Loucy (cell line): ENCODE measurements at regions not wholly inside any gene's neighbourhood (a gene's known extent, or its start where the extent isn't known, plus 50 kb on each side); places are given as distances from the start of the nearest gene placed in this dataset.
"Not testable (repeated sequence)": the region's sequence is repeated elsewhere in the genome, so short reads cannot be mapped to it uniquely, and the experiment has no call there.

Experiments
- H2AFZ ChIP-seq: fragments of 200-600 bp; sonication (generic); 2 replicates; pipeline ENCODE4 v1.6.0; 2016; ENCODE audit warnings: antibody characterized with exemption, mild to moderate bottlenecking, low read length, moderate library complexity
- H3F3A ChIP-seq: fragments of 200-600 bp; 2 replicates; pipeline ENCODE4 v1.6.0; 2016; ENCODE audit warnings: antibody characterized with exemption, low read depth, mild to moderate bottlenecking
- H3K27me3 ChIP-seq: fragments of 200-600 bp; sonication (generic); 2 replicates; pipeline ENCODE4 v1.6.1; 2014; ENCODE audit warnings: low read length, mild to moderate bottlenecking; ENCODE audit not compliant: insufficient read depth, poor library complexity, severe bottlenecking
- H3K36me3 ChIP-seq: fragments of 200-600 bp; sonication (generic); 2 replicates; pipeline ENCODE4 v1.6.1; 2016; ENCODE audit warnings: low read length; ENCODE audit not compliant: insufficient read depth
- H3K4me1 ChIP-seq: fragments of 200-600 bp; sonication (generic); 2 replicates; pipeline ENCODE4 v1.5.1; 2014; ENCODE audit warnings: low read length, mild to moderate bottlenecking; ENCODE audit not compliant: insufficient read depth, poor library complexity, severe bottlenecking
- H3K4me2 ChIP-seq: fragments of 200-600 bp; sonication (generic); 2 replicates; pipeline ENCODE4 v1.6.0; 2014; ENCODE audit warnings: antibody characterized with exemption, low read length, low read depth, mild to moderate bottlenecking; ENCODE audit not compliant: poor library complexity, severe bottlenecking
- H3K4me3 ChIP-seq: fragments of 200-600 bp; sonication (generic); 2 replicates; pipeline ENCODE4 v1.5.1; 2014; ENCODE audit warnings: low read length, mild to moderate bottlenecking, mixed read lengths; ENCODE audit not compliant: poor library complexity, severe bottlenecking
- H3K79me2 ChIP-seq: fragments of 200-600 bp; sonication (generic); 2 replicates; pipeline ENCODE4 v1.6.1; 2014; ENCODE audit warnings: low read length; ENCODE audit not compliant: insufficient read depth
- H3K9ac ChIP-seq: fragments of 200-600 bp; sonication (generic); 2 replicates; pipeline ENCODE4 v1.6.0; 2014; ENCODE audit warnings: mild to moderate bottlenecking, low read depth, low read length, moderate library complexity; ENCODE audit not compliant: poor library complexity, severe bottlenecking
- H3K9me2 ChIP-seq: fragments of 200-600 bp; sonication (generic); replicated peaks from 2 replicates; pipeline ENCODE4 v1.6.1; 2016; ENCODE audit warnings: low read depth, low read length, mixed read lengths
- H3K9me3 ChIP-seq: fragments of 200-600 bp; sonication (generic); 2 replicates; pipeline ENCODE4 v1.6.1; 2014; ENCODE audit warnings: mild to moderate bottlenecking, antibody characterized with exemption, low read length, low read depth; ENCODE audit not compliant: insufficient read depth
- H4K20me1 ChIP-seq: fragments of 200-600 bp; sonication (generic); 2 replicates; pipeline ENCODE4 v1.6.0; 2014; ENCODE audit warnings: antibody characterized with exemption, low read length, mild to moderate bottlenecking; ENCODE audit not compliant: insufficient read depth, poor library complexity, severe bottlenecking
- CTCF ChIP-seq: fragments of 200-600 bp; sonication (generic); conservative IDR thresholded peaks from 2 replicates; pipeline ENCODE4 v1.5.1; 2014; ENCODE audit warnings: mild to moderate bottlenecking, antibody characterized with exemption, low read length
- EZH2phosphoT487 ChIP-seq: fragments of 200-600 bp; IDR thresholded peaks from 2 replicates; pipeline ENCODE4 v1.6.1; 2018; ENCODE audit warnings: antibody characterized with exemption, mild to moderate bottlenecking, moderate library complexity, borderline replicate concordance

DNA sequence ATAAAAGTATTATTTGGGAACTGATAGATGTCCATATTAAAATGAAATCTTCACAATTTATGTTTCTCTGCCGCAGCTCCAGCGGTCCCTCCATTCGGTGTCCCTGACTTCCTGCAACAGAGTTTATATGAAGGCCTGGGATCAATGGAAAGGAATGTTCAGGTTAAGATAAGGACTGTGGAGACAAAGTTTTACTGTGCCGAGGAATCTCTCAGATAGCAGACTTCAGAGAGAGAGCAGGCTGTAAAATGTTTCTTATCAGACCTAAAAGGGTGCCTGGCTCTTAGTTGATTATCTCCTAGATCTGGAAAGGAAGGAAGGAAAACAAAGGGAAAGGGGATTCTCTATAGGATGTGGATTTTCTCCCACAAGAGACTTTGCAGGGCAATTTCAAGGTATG lies 193.7 kb upstream of the PIEZO2 start:
- H3K4me3 ChIP-seq = no peak overlapping the region
- no peaks in the 10 kb centered on the region for H4K20me1 ChIP-seq
- no peaks in the 10 kb centered on the region for H3K36me3 ChIP-seq
- H3K4me2 ChIP-seq = no peak overlapping the region
- H3K9me2 ChIP-seq = no peaks in the 10 kb centered on the region
- no peak overlapping the region for H3K9ac ChIP-seq
- no peak for TF ChIP-seq CTCF
- no peak for TF ChIP-seq EZH2phosphoT487
- H3K27me3 ChIP-seq = no peaks in the 10 kb centered on the region
- no peaks in the 10 kb centered on the region for H3F3A ChIP-seq
- H2AFZ ChIP-seq = no peak overlapping the region
- 0 out of 2 replicates have a peak, but pooled peaks cover 3% of the 10 kb centered on the region for H3K9me3 ChIP-seq
- H3K4me1 ChIP-seq = no peaks in the 10 kb centered on the region
- no peaks in the 10 kb centered on the region for H3K79me2 ChIP-seq

- H2AFZ ChIP-seq, H3K9me3 ChIP-seq, H3K9ac ChIP-seq, H3K4me1 ChIP-seq, H3K36me3 ChIP-seq, H3F3A ChIP-seq, H3K4me2 ChIP-seq, H3K79me2 ChIP-seq, H3K27me3 ChIP-seq, H4K20me1 ChIP-seq, H3K9me2 ChIP-seq, H3K4me3 ChIP-seq: not testable (repeated sequence)
These were observed 192.7 kb upstream of the PIEZO2 start for GRCh38 chr18:11342115-11342514.

GRCh38 chr18:11339188-11339775 lies 189.9 kb upstream of the PIEZO2 start:
- H3F3A ChIP-seq = no peaks in the 10 kb centered on the region
- no peaks in the 10 kb centered on the region for H4K20me1 ChIP-seq
- H2AFZ ChIP-seq = no peak overlapping the region
- no peaks in the 10 kb centered on the region for H3K36me3 ChIP-seq
- H3K9me3 ChIP-seq = no peaks in the 10 kb centered on the region
- H3K9ac ChIP-seq = no peak overlapping the region
- no peaks in the 10 kb centered on the region for H3K27me3 ChIP-seq
- no peaks in the 10 kb centered on the region for H3K4me1 ChIP-seq
- TF ChIP-seq EZH2phosphoT487 (no peak), CTCF (no peak)
- H3K9me2 ChIP-seq = no peaks in the 10 kb centered on the region
- no peak overlapping the region for H3K4me2 ChIP-seq
- no peak overlapping the region for H3K4me3 ChIP-seq
- no peaks in the 10 kb centered on the region for H3K79me2 ChIP-seq

GRCh38 chr18:11336241-11336640 lies 186.9 kb upstream of the PIEZO2 start:
- Histone ChIP-seq H3K36me3 (no peaks in the 10 kb centered on the region), H3F3A (no peaks in the 10 kb centered on the region), H3K27me3 (no peaks in the 10 kb centered on the region), H4K20me1 (no peaks in the 10 kb centered on the region), H3K4me1 (no peaks in the 10 kb centered on the region), H3K4me3 (no peak overlapping the region), H3K9me2 (0 out of 2 replicates have a peak, but pooled peaks cover 6% of the 10 kb centered on the region), H3K9ac (no peak overlapping the region), H3K4me2 (no peak overlapping the region), H3K79me2 (no peaks in the 10 kb centered on the region), H3K9me3 (no peaks in the 10 kb centered on the region), H2AFZ (no peak overlapping the region)
- TF ChIP-seq CTCF (no peak), EZH2phosphoT487 (no peak)
